Skeletal muscle satellite cell (primary cell): ENCODE measurements at regions not wholly inside any gene's neighbourhood (a gene's known extent, or its start where the extent isn't known, plus 50 kb on each side); places are given as distances from the start of the nearest gene placed in this dataset.
"Not testable (repeated sequence)": the region's sequence is repeated elsewhere in the genome, so short reads cannot be mapped to it uniquely, and the experiment has no call there.

ENCODE experiments used
- H3K27me3 ChIP-seq: 2 replicates; pipeline ENCODE4 v1.7.0; 2013; ENCODE audit warnings: low read length; ENCODE audit not compliant: control insufficient read depth, insufficient read depth
- H3K36me3 ChIP-seq: 2 replicates; pipeline ENCODE4 v1.7.0; 2013; ENCODE audit warnings: mild to moderate bottlenecking, control low read depth, low read length; ENCODE audit not compliant: insufficient read depth
- H3K4me1 ChIP-seq: 2 replicates; pipeline ENCODE4 v1.7.0; 2013; ENCODE audit warnings: low read length; ENCODE audit not compliant: control insufficient read depth, insufficient read depth
- H3K4me2 ChIP-seq: 2 replicates; pipeline ENCODE4 v1.7.0; 2013; ENCODE audit warnings: mild to moderate bottlenecking, low read length
- H3K4me3 ChIP-seq: 2 replicates; pipeline ENCODE4 v1.7.0; 2013; ENCODE audit warnings: low read length
- H3K9ac ChIP-seq: 2 replicates; pipeline ENCODE4 v1.7.0; 2013; ENCODE audit warnings: mild to moderate bottlenecking, low read depth, low read length, moderate library complexity
- H3K9me3 ChIP-seq: replicated peaks from 2 replicates; pipeline ENCODE4 v1.7.0; 2013; ENCODE audit warnings: mild to moderate bottlenecking, control low read depth, low read length

DNA sequence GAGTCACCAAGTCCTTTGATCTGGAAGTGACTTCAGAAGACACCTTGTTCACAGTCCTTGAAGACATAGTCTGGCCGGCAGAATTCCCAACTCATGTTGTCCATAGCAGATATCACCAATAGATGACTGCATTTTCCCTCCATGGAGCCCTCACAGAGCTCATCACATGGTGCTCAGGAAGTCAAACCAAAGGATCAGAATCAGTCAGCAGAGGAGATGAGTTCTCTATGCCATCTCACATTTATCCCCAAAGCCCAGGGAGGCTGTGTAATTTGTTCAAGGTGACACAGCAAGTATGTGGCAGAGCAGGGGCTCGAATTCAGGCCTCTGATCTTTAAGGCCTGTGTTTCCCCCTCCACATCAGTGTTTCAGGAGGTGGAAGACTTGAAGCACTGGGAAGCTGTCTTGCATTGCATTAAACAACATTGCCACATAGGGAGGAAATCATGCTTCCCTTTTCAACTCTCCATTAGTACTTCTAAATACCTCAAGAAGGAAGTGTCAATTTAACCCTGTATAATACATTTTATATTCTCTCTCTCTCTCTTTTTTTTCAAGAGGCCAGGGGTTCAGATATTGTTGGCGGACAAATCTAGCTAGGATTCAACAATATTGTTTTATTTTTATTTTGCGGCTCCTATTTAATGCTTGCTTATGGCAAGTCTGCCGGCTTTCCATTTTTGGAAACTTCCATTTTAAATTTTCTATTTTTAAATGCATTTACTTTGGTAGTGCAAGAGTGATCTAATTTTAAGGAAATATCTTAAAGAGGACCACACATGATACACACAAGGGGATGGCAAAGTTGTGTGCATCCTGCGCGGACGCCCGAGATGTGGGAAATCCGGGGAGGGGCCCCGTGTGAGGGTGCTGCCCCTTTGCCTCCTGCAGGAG lies 61.9 kb downstream of the NPIPB5 start:
- H3K4me2 ChIP-seq, H3K9ac ChIP-seq, H3K4me3 ChIP-seq, H3K9me3 ChIP-seq, H3K4me1 ChIP-seq, H3K27me3 ChIP-seq, H3K36me3 ChIP-seq: not testable (repeated sequence)

DNA sequence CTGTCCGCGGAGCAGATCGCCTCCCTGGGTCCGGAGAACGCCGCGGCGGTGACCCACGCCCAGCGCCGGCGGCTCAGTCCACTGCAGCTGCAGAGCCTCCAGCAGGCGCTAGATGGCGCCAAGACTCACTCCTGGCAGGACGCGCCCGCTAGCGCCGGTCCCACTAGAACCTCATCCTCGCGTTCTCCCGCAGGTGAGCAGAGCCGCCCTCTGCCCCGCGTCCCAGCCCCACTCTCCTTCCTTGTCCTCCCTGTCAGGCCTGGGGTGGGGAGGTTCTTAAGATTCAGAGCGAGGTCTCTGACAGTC lies 62.5 kb downstream of the NPIPB5 start:
- H3K4me1 ChIP-seq, H3K36me3 ChIP-seq, H3K9ac ChIP-seq, H3K4me2 ChIP-seq, H3K27me3 ChIP-seq, H3K4me3 ChIP-seq, H3K9me3 ChIP-seq: not testable (repeated sequence)

GRCh38 chr16:22576506-22576905 lies 65.8 kb downstream of the NPIPB5 start:
- not testable (repeated sequence) for H3K4me2 ChIP-seq, H3K9ac ChIP-seq, H3K4me3 ChIP-seq, H3K4me1 ChIP-seq, H3K27me3 ChIP-seq, H3K9me3 ChIP-seq, H3K36me3 ChIP-seq

DNA sequence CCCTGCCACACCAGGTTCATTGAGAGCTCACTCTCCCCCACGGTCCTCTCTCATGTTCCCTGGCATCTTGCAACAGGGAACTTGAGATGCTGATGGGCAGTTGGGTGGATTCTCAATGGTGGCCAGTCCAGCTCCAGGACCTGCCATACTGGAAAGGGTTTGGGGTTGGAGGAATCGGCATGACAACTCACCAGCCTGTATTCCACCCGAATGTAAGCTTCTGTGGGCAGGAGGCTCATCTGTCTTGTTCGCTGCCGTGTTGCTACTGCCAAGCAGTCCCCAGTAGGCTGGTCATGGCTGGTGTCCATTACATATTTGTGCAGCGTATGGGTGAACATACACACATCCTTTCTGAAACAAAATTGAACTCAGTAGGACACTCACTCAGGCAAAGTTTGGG lies 72.5 kb downstream of the NPIPB5 start:
- not testable (repeated sequence) for H3K9ac ChIP-seq, H3K27me3 ChIP-seq, H3K4me3 ChIP-seq, H3K9me3 ChIP-seq, H3K4me2 ChIP-seq, H3K4me1 ChIP-seq, H3K36me3 ChIP-seq

GRCh38 chr16:22584459-22584858 lies 73.8 kb downstream of the NPIPB5 start:
- H3K4me1 ChIP-seq, H3K36me3 ChIP-seq, H3K4me3 ChIP-seq, H3K27me3 ChIP-seq, H3K9me3 ChIP-seq, H3K4me2 ChIP-seq, H3K9ac ChIP-seq: not testable (repeated sequence)

DNA sequence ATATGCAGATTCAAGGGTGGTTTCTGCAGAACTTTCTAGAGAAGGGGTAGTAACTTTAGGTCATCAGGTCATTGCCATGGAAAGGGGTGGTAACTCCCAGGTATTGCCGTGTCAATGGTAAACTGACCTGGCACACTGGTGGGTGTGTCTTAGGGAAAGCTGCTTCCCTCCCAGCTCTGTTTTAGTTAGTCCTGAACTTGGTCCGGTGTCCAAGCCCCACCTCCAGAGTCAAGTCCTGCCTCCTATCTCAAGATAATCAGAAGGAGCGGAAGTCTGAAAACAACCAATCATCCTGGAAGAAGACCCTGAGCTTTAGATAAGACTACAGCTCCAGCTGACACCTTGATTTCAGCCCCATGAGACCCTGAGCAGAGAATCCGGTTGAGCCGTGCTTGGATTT lies 74.2 kb downstream of the NPIPB5 start:
- H3K36me3 ChIP-seq, H3K4me1 ChIP-seq, H3K4me3 ChIP-seq, H3K9ac ChIP-seq, H3K9me3 ChIP-seq, H3K27me3 ChIP-seq, H3K4me2 ChIP-seq: not testable (repeated sequence)

GRCh38 chr16:22585431-22585830 lies 74.7 kb downstream of the NPIPB5 start:
- not testable (repeated sequence) for H3K4me3 ChIP-seq, H3K9ac ChIP-seq, H3K9me3 ChIP-seq, H3K4me2 ChIP-seq, H3K4me1 ChIP-seq, H3K36me3 ChIP-seq, H3K27me3 ChIP-seq

- not testable (repeated sequence) for H3K9me3 ChIP-seq, H3K9ac ChIP-seq, H3K4me1 ChIP-seq, H3K4me3 ChIP-seq, H3K4me2 ChIP-seq, H3K36me3 ChIP-seq, H3K27me3 ChIP-seq
These were observed 76.0 kb downstream of the NPIPB5 start for GRCh38 chr16:22586732-22587131.

DNA sequence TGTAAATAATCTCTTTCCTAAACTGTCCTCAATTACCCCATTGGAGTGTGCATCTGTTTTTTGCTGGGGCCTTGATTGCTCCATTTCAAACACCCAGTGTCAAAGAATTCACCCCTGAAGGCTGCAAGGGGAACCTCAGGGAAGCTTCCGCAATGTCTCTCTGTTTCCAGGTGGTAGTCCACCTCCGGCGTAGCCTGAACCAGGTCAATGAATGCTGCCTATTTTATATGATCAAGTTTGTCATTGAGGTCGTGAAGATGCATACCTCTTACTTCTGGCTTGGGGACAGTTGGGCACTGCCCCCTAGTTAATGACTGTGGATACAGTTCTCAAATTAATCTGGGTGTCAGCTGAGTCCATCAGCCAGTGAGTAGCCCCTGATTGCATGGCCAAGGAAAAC lies 79.1 kb downstream of the NPIPB5 start:
- not testable (repeated sequence) for H3K36me3 ChIP-seq, H3K4me2 ChIP-seq, H3K9ac ChIP-seq, H3K4me1 ChIP-seq, H3K4me3 ChIP-seq, H3K9me3 ChIP-seq, H3K27me3 ChIP-seq

DNA sequence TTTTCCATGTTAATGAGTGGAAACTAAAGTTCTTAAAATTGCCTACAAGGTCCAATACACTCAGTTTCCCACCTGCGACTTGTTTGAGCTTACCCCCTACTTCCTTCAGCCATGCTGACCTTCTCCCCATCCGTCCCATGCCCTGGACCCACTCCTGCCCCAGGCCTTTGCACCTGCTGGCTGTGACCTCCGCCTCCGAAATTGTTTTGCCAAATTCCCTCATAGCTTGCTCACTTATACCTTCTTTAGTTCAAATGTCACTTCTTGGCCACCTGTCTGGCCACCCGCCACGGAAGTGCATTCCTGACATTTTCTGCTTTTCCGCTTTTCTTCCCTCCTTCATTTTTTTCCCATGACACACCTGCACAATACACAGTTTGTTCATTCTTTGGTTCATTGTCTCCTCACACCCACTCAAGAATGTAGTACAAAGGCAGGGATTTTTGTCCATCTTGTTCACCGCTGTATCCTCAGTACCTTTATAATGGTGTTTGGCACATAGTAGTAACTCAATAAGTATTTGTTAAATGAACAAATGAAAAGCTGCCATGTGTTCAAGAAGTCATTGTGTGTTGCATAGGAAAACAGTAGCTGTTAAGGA lies 85.9 kb downstream of the NPIPB5 start:
- H3K36me3 ChIP-seq, H3K9ac ChIP-seq, H3K4me2 ChIP-seq, H3K9me3 ChIP-seq, H3K4me3 ChIP-seq, H3K27me3 ChIP-seq, H3K4me1 ChIP-seq: not testable (repeated sequence)

GRCh38 chr16:22603744-22604143 lies 93.1 kb downstream of the NPIPB5 start:
- not testable (repeated sequence) for H3K4me1 ChIP-seq, H3K4me3 ChIP-seq, H3K4me2 ChIP-seq, H3K9me3 ChIP-seq, H3K36me3 ChIP-seq, H3K9ac ChIP-seq, H3K27me3 ChIP-seq

DNA sequence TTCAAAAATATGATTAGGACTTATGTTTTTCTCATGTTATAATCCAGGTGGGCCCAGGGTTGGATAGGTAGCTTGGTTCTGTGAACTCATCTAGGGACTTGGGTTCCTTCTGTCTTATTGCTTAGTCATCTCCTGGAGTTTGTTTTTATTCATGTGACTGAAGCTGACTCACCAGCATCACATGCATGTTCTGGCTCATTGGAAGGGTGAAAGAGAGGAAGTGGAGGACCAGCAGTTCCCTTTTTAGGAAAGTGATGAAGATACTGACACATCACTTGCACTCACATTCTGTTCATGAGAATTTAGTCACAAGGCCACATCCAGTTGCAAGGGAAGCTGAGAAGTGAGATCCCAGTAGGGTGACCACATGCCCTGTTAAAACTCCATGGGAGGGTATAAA lies 95.9 kb downstream of the NPIPB5 start:
- not testable (repeated sequence) for H3K4me1 ChIP-seq, H3K4me2 ChIP-seq, H3K9ac ChIP-seq, H3K4me3 ChIP-seq, H3K27me3 ChIP-seq, H3K36me3 ChIP-seq, H3K9me3 ChIP-seq
